Hepatocyte (in vitro differentiated cells): ENCODE measurements at regions not wholly inside any gene's neighbourhood (a gene's known extent, or its start where the extent isn't known, plus 50 kb on each side); places are given as distances from the start of the nearest gene placed in this dataset.

ENCODE experiments used
- DNase-seq: peaks from one replicate; pipeline ENCODE4 v3.0.0-alpha.2; 2016; ENCODE audit warnings: low spot score
- H2AFZ ChIP-seq: fragments of 200-600 bp; sonication (generic); 2 replicates; pipeline ENCODE4 v1.6.0; 2016; ENCODE audit warnings: antibody characterized with exemption, mild to moderate bottlenecking
- H3K27ac ChIP-seq: fragments of 200-600 bp; sonication (generic); 2 replicates; pipeline ENCODE4 v1.5.1; 2016; ENCODE audit warnings: mild to moderate bottlenecking
- H3K27me3 ChIP-seq: fragments of 200-600 bp; sonication (generic); 2 replicates; pipeline ENCODE4 v1.6.1; 2016
- H3K36me3 ChIP-seq: fragments of 200-600 bp; sonication (generic); replicated peaks from 2 replicates; pipeline ENCODE4 v1.5.1; 2016; ENCODE audit warnings: low read depth; ENCODE audit not compliant: insufficient read depth
- H3K4me1 ChIP-seq: fragments of 200-600 bp; sonication (generic); 2 replicates; pipeline ENCODE4 v1.5.1; 2016; ENCODE audit warnings: mild to moderate bottlenecking, moderate library complexity; ENCODE audit not compliant: insufficient read depth
- H3K4me2 ChIP-seq: fragments of 200-600 bp; sonication (generic); 2 replicates; pipeline ENCODE4 v1.6.0; 2016
- H3K4me3 ChIP-seq: fragments of 200-600 bp; sonication (generic); 2 replicates; pipeline ENCODE4 v1.5.1; 2016; ENCODE audit warnings: mild to moderate bottlenecking
- H3K79me2 ChIP-seq: fragments of 200-600 bp; sonication (generic); 2 replicates; pipeline ENCODE4 v1.6.0; 2017; ENCODE audit warnings: mild to moderate bottlenecking
- H3K9me2 ChIP-seq: fragments of 200-600 bp; sonication (generic); replicated peaks from 2 replicates; pipeline ENCODE4 v1.6.0; 2017; ENCODE audit warnings: mild to moderate bottlenecking; ENCODE audit not compliant: insufficient read depth
- H3K9me3 ChIP-seq: fragments of 200-600 bp; sonication (generic); 2 replicates; pipeline ENCODE4 v1.5.1; 2016; ENCODE audit warnings: low read depth, mild to moderate bottlenecking
- H4K20me1 ChIP-seq: fragments of 200-600 bp; sonication (generic); 2 replicates; pipeline ENCODE4 v1.6.0; 2016; ENCODE audit warnings: mild to moderate bottlenecking; ENCODE audit not compliant: insufficient read depth, poor library complexity, severe bottlenecking
- EZH2 ChIP-seq: fragments of 200-600 bp; sonication (generic); IDR thresholded peaks from 2 replicates; pipeline ENCODE4 v1.6.1; 2016; ENCODE audit warnings: antibody characterized with exemption, mild to moderate bottlenecking, borderline replicate concordance
- EZH2phosphoT487 ChIP-seq: fragments of 200-600 bp; sonication (generic); IDR thresholded peaks from one replicate; pipeline ENCODE4 v1.6.1; 2018; ENCODE audit warnings: antibody characterized with exemption, mild to moderate bottlenecking, low read depth, moderate library complexity; ENCODE audit not compliant: unreplicated experiment, severe bottlenecking
- WGBS: methylation state at CpG from one replicate; pipeline ENCODE4 v1.1.6; 2016; ENCODE audit warnings: low lambda C conversion rate; ENCODE audit errors: missing lambda C conversion rate; 5-methylcytosine and 5-hydroxymethylcytosine counted together
- TF ChIP-seq, protein P1 (sequence below): fragments of 200-600 bp; sonication (generic); IDR thresholded peaks from 2 replicates; pipeline ENCODE4 v1.5.1; 2016; ENCODE audit warnings: antibody characterized with exemption, mild to moderate bottlenecking; ENCODE audit not compliant: poor library complexity

GRCh38 chr10:123299598-123299997 lies 145.4 kb downstream of the BUB3 start:
- H2AFZ ChIP-seq: no peak overlapping the region
- H3K4me2 ChIP-seq: no peak overlapping the region
- no peaks in the 10 kb centered on the region for H4K20me1 ChIP-seq
- H3K79me2 ChIP-seq: no peaks in the 10 kb centered on the region
- H3K4me3 ChIP-seq: no peak overlapping the region
- TF ChIP-seq EZH2phosphoT487 (no peak), EZH2 (no peak)
- TF ChIP-seq, protein P1, sequence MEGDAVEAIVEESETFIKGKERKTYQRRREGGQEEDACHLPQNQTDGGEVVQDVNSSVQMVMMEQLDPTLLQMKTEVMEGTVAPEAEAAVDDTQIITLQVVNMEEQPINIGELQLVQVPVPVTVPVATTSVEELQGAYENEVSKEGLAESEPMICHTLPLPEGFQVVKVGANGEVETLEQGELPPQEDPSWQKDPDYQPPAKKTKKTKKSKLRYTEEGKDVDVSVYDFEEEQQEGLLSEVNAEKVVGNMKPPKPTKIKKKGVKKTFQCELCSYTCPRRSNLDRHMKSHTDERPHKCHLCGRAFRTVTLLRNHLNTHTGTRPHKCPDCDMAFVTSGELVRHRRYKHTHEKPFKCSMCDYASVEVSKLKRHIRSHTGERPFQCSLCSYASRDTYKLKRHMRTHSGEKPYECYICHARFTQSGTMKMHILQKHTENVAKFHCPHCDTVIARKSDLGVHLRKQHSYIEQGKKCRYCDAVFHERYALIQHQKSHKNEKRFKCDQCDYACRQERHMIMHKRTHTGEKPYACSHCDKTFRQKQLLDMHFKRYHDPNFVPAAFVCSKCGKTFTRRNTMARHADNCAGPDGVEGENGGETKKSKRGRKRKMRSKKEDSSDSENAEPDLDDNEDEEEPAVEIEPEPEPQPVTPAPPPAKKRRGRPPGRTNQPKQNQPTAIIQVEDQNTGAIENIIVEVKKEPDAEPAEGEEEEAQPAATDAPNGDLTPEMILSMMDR: no peak
- H3K9me2 ChIP-seq: no peaks in the 10 kb centered on the region
- H3K4me1 ChIP-seq: no peaks in the 10 kb centered on the region
- no peaks in the 10 kb centered on the region for H3K9me3 ChIP-seq
- no peaks in the 10 kb centered on the region for H3K27me3 ChIP-seq
- no peak for DNase-seq
- no peaks in the 10 kb centered on the region for H3K36me3 ChIP-seq
- WGBS: 86% methylated on average over 6 of the region's 6 CpGs
- no peak overlapping the region for H3K27ac ChIP-seq

DNA sequence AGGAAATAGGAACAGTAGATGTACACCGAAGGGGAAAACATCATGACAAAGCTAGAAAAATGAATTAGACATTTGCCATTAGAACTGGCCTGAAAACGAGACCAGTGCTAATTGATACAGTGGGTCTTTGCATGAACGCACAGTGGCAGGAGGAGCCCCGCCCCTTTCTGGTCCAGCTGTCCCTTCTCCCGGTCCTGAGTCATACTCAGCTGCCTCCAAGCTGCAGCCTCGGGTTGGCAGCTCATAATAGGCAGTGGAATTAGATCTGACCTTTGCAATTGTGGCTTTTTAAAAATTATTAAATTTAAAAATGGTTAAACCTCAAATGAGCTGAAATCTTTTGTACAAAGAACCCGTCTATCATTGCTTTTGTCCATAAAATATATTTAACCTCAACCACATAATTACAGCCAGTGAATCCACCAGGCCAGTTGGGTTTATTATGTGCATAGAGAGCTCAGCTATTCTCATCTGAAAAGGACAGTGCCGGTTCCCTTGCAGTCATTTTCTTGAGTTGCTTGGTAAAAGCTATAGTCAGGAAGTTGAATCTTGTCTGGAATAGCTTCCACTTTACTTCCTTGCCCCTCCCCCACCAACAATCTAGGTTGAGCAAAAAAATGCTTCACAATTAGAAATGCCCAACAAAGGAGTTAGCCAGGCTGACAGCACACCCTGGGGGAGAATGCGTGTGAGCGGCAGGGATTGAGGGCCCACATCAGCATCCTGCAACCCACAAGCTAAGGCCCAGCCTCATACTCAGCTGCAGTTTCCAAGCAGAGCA lies 147.1 kb downstream of the BUB3 start:
- DNase-seq: peak; percentile 28
- H4K20me1 ChIP-seq: no peaks in the 10 kb centered on the region
- H3K9me3 ChIP-seq: no peaks in the 10 kb centered on the region
- H3K9me2 ChIP-seq: no peaks in the 10 kb centered on the region
- TF ChIP-seq EZH2phosphoT487 (no peak), EZH2 (no peak)
- TF ChIP-seq, protein P1: no peak
- 58% methylated on average over 10 of the region's 10 CpGs for WGBS
- H3K4me3 ChIP-seq: no peak overlapping the region
- H3K79me2 ChIP-seq: no peaks in the 10 kb centered on the region
- no peaks in the 10 kb centered on the region for H3K4me1 ChIP-seq
- no peaks in the 10 kb centered on the region for H3K36me3 ChIP-seq
- H3K27me3 ChIP-seq: no peaks in the 10 kb centered on the region
- H3K4me2 ChIP-seq: no peak overlapping the region
- H3K27ac ChIP-seq: no peak overlapping the region
- H2AFZ ChIP-seq: no peak overlapping the region

GRCh38 chr10:123303581-123304337 lies 149.6 kb downstream of the BUB3 start:
- WGBS: 79% methylated on average over 6 of the region's 6 CpGs
- no peaks in the 10 kb centered on the region for H3K79me2 ChIP-seq
- no peaks in the 10 kb centered on the region for H3K36me3 ChIP-seq
- H3K4me2 ChIP-seq: no peak overlapping the region
- TF ChIP-seq, protein P1: no peak
- TF ChIP-seq EZH2phosphoT487 (no peak), EZH2 (no peak)
- no peaks in the 10 kb centered on the region for H3K4me1 ChIP-seq
- no peaks in the 10 kb centered on the region for H4K20me1 ChIP-seq
- no peak overlapping the region for H2AFZ ChIP-seq
- no peaks in the 10 kb centered on the region for H3K27me3 ChIP-seq
- DNase-seq: no peak
- H3K9me3 ChIP-seq: no peaks in the 10 kb centered on the region
- H3K4me3 ChIP-seq: no peak overlapping the region
- H3K9me2 ChIP-seq: no peaks in the 10 kb centered on the region
- H3K27ac ChIP-seq: no peak overlapping the region
